Transverse colon (tissue), 4 donors: ENCODE measurements at regions not wholly inside any gene's neighbourhood (a gene's known extent, or its start where the extent isn't known, plus 50 kb on each side); places are given as distances from the start of the nearest gene placed in this dataset.
"Not testable (repeated sequence)": the region's sequence is repeated elsewhere in the genome, so short reads cannot be mapped to it uniquely, and the experiment has no call there.

Source experiments
- DNase-seq: peaks from one replicate; pipeline ENCODE4 v3.0.0-alpha.2; 2019
- H3K27ac ChIP-seq, 4 donors: fragments of 200-600 bp; sonication (generic); 2 replicates each; pipeline ENCODE4 v1.5.1; 2016 to 2018; ENCODE audit warnings: inconsistent platforms in 4 of 4
- H3K27me3 ChIP-seq: fragments of 200-600 bp; sonication (generic); 2 replicates; pipeline ENCODE4 v1.5.1; 2017; ENCODE audit warnings: inconsistent platforms
- H3K36me3 ChIP-seq, 4 donors: fragments of 200-600 bp; sonication (generic); 2 replicates each; pipeline ENCODE4 v1.5.1; 2017 to 2019; ENCODE audit warnings: inconsistent platforms in 4 of 4
- H3K4me1 ChIP-seq, 4 donors: fragments of 200-600 bp; sonication (generic); 2 replicates each; pipeline ENCODE4 v1.5.1; 2017 to 2020; ENCODE audit warnings: inconsistent platforms in 4 of 4
- H3K4me3 ChIP-seq, 4 donors: fragments of 200-600 bp; sonication (generic); 1 replicate in 1 of 4; 2 replicates in 3 of 4; pipeline versions ENCODE4 v1.5.1 to v1.6.1; 2017 to 2019; ENCODE audit warnings: inconsistent platforms in 4 of 4
- H3K9me3 ChIP-seq, 2 donors: fragments of 200-600 bp; sonication (generic); 2 replicates each; pipeline ENCODE4 v1.5.1; 2017 to 2019; ENCODE audit warnings: inconsistent platforms in 2 of 2
- CTCF ChIP-seq, 5 experiments: fragments of 200-600 bp in 3 of 5; fragments of 450-650 bp in 2 of 5; sonication (generic) in 3 of 5; IDR thresholded peaks; 1 replicate in 2 of 5; 2 replicates in 3 of 5; pipeline ENCODE4 v1.5.1; 2016 to 2017; ENCODE audit warnings: antibody characterized with exemption in 5 of 5, inconsistent platforms in 3 of 5, mild to moderate bottlenecking in 2 of 5, moderate library complexity in 1 of 5
- EP300 ChIP-seq: sonication (generic); formaldehyde crosslinking; IDR thresholded peaks from one replicate; pipeline ENCODE4 v1.6.1; 2017; ENCODE audit warnings: antibody characterized with exemption, low read depth
- POLR2A ChIP-seq: fragments of 450-650 bp; IDR thresholded peaks from one replicate; pipeline ENCODE4 v1.6.1; 2016; ENCODE audit warnings: antibody characterized with exemption, mild to moderate bottlenecking, moderate library complexity
- POLR2AphosphoS5 ChIP-seq, 3 donors: sonication (generic); formaldehyde crosslinking; IDR thresholded peaks; one replicate each; pipeline ENCODE4 v1.6.1; 2016; ENCODE audit warnings: antibody characterized with exemption in 3 of 3
- WGBS, 2 donors: methylation state at CpG; one replicate each; pipeline ENCODE4 v1.1.5; 2018; ENCODE audit warnings: low coverage in 1 of 2; 5-methylcytosine and 5-hydroxymethylcytosine counted together
- in situ Hi-C, 4 donors: fragments of 200-750 bp; cut with MboI; loops; one replicate each; pipeline versions ENCODE4 v1.15.0 to v1.15.1; 2017; ENCODE audit warnings: low sequenced_read_pairs in 3 of 4, low pct_ligation_motif_present in 1 of 4, low pct_unique_long_range_greater_than_20kb in 1 of 4
- intact Hi-C: fragments of 100-400 bp; cut with DNase I; formaldehyde crosslinking; loops from one replicate; pipeline ENCODE4 v1.15.1; 2023; ENCODE audit warnings: low total_unique reads

GRCh38 chr7:66558660-66559465, 69.8 kb upstream of the KCTD7 start:
- Histone ChIP-seq H3K27ac (no peak overlapping the region), H3K4me3 (no peak overlapping the region), H3K4me1 (peaks cover 0 to 9% (median 4%) of the 10 kb centered on the region in 4 donors), H3K27me3 (no peaks in the 10 kb centered on the region), H3K36me3 (peaks cover 0 to 3% (median 0%) of the 10 kb centered on the region in 4 donors), H3K9me3 (no peaks in the 10 kb centered on the region)
- DNase-seq, result peak; percentile 1
- in situ Hi-C loops, result no loop called here
- intact Hi-C loops, result loop anchor here (10.0 kb wide), 2 partner anchors 86 to 186 kb away; partner anchors contain the start of gene RABGEF1
- WGBS, 2 donors, result 75% methylated on average over 11 of the region's 17 CpGs; no CpG with 5 or more reads in 1 of the 2 donors
- TF ChIP-seq EP300 (no peak), POLR2A (no peak), POLR2AphosphoS5 (IDR thresholded peaks at IDR 0.05) (no peak), CTCF (IDR thresholded peaks at IDR 0.05) (no peak)

- 96% methylated on average over 7 of the region's 7 CpGs; no CpG with 5 or more reads in 1 of the 2 donors for WGBS, 2 donors
- peaks cover 0 to 3% (median 0%) of the 10 kb centered on the region in 4 donors for H3K4me1 ChIP-seq
- intact Hi-C loops (no loop called here), in situ Hi-C loops (no loop called here)
- no peak overlapping the region for H3K4me3 ChIP-seq
- no peaks in the 10 kb centered on the region for H3K9me3 ChIP-seq
- peaks cover 0 to 4% (median 0%) of the 10 kb centered on the region in 4 donors for H3K36me3 ChIP-seq
- no peak for TF ChIP-seq EP300
- TF ChIP-seq POLR2AphosphoS5 (IDR thresholded peaks at IDR 0.05), result no peak
- no peak for TF ChIP-seq CTCF (IDR thresholded peaks at IDR 0.05)
- no peak for TF ChIP-seq POLR2A
- no peak overlapping the region for H3K27ac ChIP-seq
- DNase-seq, result no peak
- H3K27me3 ChIP-seq, result no peaks in the 10 kb centered on the region
Measured at GRCh38 chr7:66564045-66564444, 64.6 kb upstream of the KCTD7 start.

DNA sequence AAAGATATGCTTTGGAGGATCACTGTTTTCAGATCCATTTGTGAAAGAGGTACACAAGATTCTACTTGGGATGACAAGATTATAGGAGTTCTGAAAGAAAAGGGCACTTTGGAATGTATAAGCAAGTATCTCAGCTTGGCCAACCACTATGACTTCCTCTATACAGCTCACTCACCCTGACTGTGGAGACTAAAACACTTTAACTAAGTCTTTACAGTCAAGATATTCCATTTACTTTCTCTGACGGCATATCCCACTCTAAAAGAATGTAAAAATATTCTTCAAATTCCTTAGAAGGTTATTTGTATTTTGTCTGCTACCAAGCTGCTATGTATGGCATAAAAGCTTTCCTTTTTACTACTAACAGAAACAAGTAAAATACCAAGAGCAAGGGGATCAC, 58.5 kb upstream of the KCTD7 start:
- H3K9me3 ChIP-seq, in situ Hi-C loops, H3K27me3 ChIP-seq, H3K4me3 ChIP-seq, intact Hi-C loops, H3K4me1 ChIP-seq, H3K27ac ChIP-seq, DNase-seq: not testable (repeated sequence)
- peaks cover 0 to 21% (median 7%) of the 10 kb centered on the region in 4 donors for H3K36me3 ChIP-seq
- 73 to 77% methylated on average over 1 of the region's 1 CpG for WGBS, 2 donors

GRCh38 chr7:66571568-66571967, 57.1 kb upstream of the KCTD7 start:
- Histone ChIP-seq H3K4me3 (no peak overlapping the region), H3K27ac (no peak overlapping the region), H3K27me3 (no peaks in the 10 kb centered on the region), H3K4me1 (peaks cover 0 to 12% (median 6%) of the 10 kb centered on the region in 4 donors), H3K36me3 (peaks cover 0 to 21% (median 7%) of the 10 kb centered on the region in 4 donors), H3K9me3 (no peaks in the 10 kb centered on the region)
- intact Hi-C loops, result no loop called here
- no peak for DNase-seq
- in situ Hi-C loops, result no loop called here
- TF ChIP-seq POLR2A (no peak), POLR2AphosphoS5 (IDR thresholded peaks at IDR 0.05) (no peak), CTCF (IDR thresholded peaks at IDR 0.05) (no peak), EP300 (no peak)

GRCh38 chr7:66573782-66574495, 54.7 kb upstream of the KCTD7 start:
- H3K9me3 ChIP-seq, intact Hi-C loops, H3K4me3 ChIP-seq, in situ Hi-C loops, DNase-seq, H3K27ac ChIP-seq, H3K27me3 ChIP-seq: not testable (repeated sequence)
- peaks cover 0 to 22% (median 6%) of the 10 kb centered on the region in 4 donors for H3K4me1 ChIP-seq
- WGBS, 2 donors, result 73 to 78% methylated on average over 7 to 9 of the region's 9 CpGs
- peaks cover 0 to 17% (median 7%) of the 10 kb centered on the region in 4 donors for H3K36me3 ChIP-seq

GRCh38 chr7:66574768-66575167, 53.9 kb upstream of the KCTD7 start:
- DNase-seq, H3K9me3 ChIP-seq, H3K27me3 ChIP-seq, in situ Hi-C loops, H3K4me3 ChIP-seq, intact Hi-C loops, H3K27ac ChIP-seq: not testable (repeated sequence)
- H3K4me1 ChIP-seq, result peaks cover 0 to 22% (median 6%) of the 10 kb centered on the region in 4 donors
- 72 to 89% methylated on average over 5 of the region's 5 CpGs for WGBS, 2 donors
- peaks cover 0 to 13% (median 6%) of the 10 kb centered on the region in 4 donors for H3K36me3 ChIP-seq
